Activated B cell treated with CpG ODN at 0.5 μM for 24 hours (primary cell): ENCODE measurements at regions not wholly inside any gene's neighbourhood (a gene's known extent, or its start where the extent isn't known, plus 50 kb on each side); places are given as distances from the start of the nearest gene placed in this dataset.

ENCODE experiments used
- ATAC-seq: fragments of 200-7000 bp; cut with Tn5 transposase; one replicate; pipeline ENCODE4 v1.10.0; 2021; ENCODE audit warnings: low read depth, mild to moderate bottlenecking, moderate library complexity
- CTCF ChIA-PET: fragments of 350-600 bp; sonication (Branson Sonifier 250); formaldehyde crosslinking; loops from one replicate; lab custom pipeline; 2021; ENCODE audit warnings: antibody characterized with exemption; lab: Charles Lee
- POLR2A ChIA-PET: fragments of 350-600 bp; sonication (Branson Sonifier 250); formaldehyde crosslinking; loops from one replicate; lab custom pipeline; 2021; ENCODE audit warnings: antibody characterized with exemption; lab: Charles Lee
- DNase-seq: peaks from one replicate; pipeline ENCODE4 v3.0.0; 2022
- H3K27ac Mint-ChIP-seq: one replicate; pipeline ENCODE4 v1.8.0; 2020; ENCODE audit warnings: mixed read lengths
- H3K27me3 Mint-ChIP-seq: one replicate; pipeline ENCODE4 v1.8.0; 2021; ENCODE audit warnings: mixed read lengths
- H3K36me3 Mint-ChIP-seq: one replicate; pipeline ENCODE4 v1.8.0; 2021; ENCODE audit warnings: low read depth, mixed read lengths
- H3K4me1 Mint-ChIP-seq: one replicate; pipeline ENCODE4 v1.8.0; 2021; ENCODE audit warnings: mixed read lengths
- H3K4me3 Mint-ChIP-seq: one replicate; pipeline ENCODE4 v1.8.0; 2020; ENCODE audit warnings: mild to moderate bottlenecking, mixed read lengths
- H3K9me3 Mint-ChIP-seq: one replicate; pipeline ENCODE4 v1.8.0; 2020; ENCODE audit warnings: mixed read lengths
- CTCF ChIP-seq: fragments of 200-600 bp; IDR thresholded peaks from one replicate; pipeline ENCODE4 v1.8.0; 2022; ENCODE audit warnings: antibody characterized with exemption, mild to moderate bottlenecking
- intact Hi-C: fragments of 100-400 bp; cut with micrococcal nuclease; formaldehyde crosslinking; loops from one replicate; pipeline ENCODE4 v1.15.1; 2024

GRCh38 chr1:219365451-219365850, 191.8 kb downstream of the LYPLAL1 start:
- no peaks in the 10 kb centered on the region for H3K36me3 Mint-ChIP-seq
- no peak for DNase-seq
- no peak for TF ChIP-seq CTCF
- ChIA-PET POLR2A (no interaction called here), CTCF (no interaction called here)
- no peak for ATAC-seq
- intact Hi-C loops: no loop called here
- H3K27me3 Mint-ChIP-seq: no peaks in the 10 kb centered on the region
- no peaks in the 10 kb centered on the region for H3K9me3 Mint-ChIP-seq
- no peak overlapping the region for H3K27ac Mint-ChIP-seq
- H3K4me1 Mint-ChIP-seq: no peaks in the 10 kb centered on the region
- no peak overlapping the region for H3K4me3 Mint-ChIP-seq

- Mint-ChIP-seq H3K4me3 (no peak overlapping the region), H3K4me1 (no peaks in the 10 kb centered on the region), H3K27me3 (no peaks in the 10 kb centered on the region), H3K36me3 (no peaks in the 10 kb centered on the region), H3K27ac (no peak overlapping the region), H3K9me3 (peaks cover 2% of the 10 kb centered on the region)
- ChIA-PET POLR2A (no interaction called here), CTCF (no interaction called here)
- DNase-seq: no peak
- no peak for ATAC-seq
- intact Hi-C loops: no loop called here
- TF ChIP-seq CTCF: no peak
Measured at GRCh38 chr1:219362702-219363101, 189.0 kb downstream of the LYPLAL1 start.

GRCh38 chr1:219359126-219359525, 185.4 kb downstream of the LYPLAL1 start:
- ATAC-seq (no peak), DNase-seq (no peak)
- ChIA-PET CTCF (no interaction called here), POLR2A (interaction anchor here (0.7 kb wide), 1 partner anchor 20 kb away, joined by 3 read pairs; no protein-coding TSS in a partner anchor)
- H3K27me3 Mint-ChIP-seq: no peaks in the 10 kb centered on the region
- no peak overlapping the region for H3K4me3 Mint-ChIP-seq
- H3K9me3 Mint-ChIP-seq: peaks cover 2% of the 10 kb centered on the region
- no peak for TF ChIP-seq CTCF
- no peaks in the 10 kb centered on the region for H3K36me3 Mint-ChIP-seq
- intact Hi-C loops: no loop called here
- H3K4me1 Mint-ChIP-seq: no peaks in the 10 kb centered on the region
- no peak overlapping the region for H3K27ac Mint-ChIP-seq

GRCh38 chr1:219358080-219358479, 184.4 kb downstream of the LYPLAL1 start:
- no peaks in the 10 kb centered on the region for H3K4me1 Mint-ChIP-seq
- intact Hi-C loops: no loop called here
- TF ChIP-seq CTCF: no peak
- CTCF ChIA-PET: no interaction called here
- H3K27ac Mint-ChIP-seq: no peak overlapping the region
- ATAC-seq (no peak), DNase-seq (no peak)
- no peaks in the 10 kb centered on the region for H3K27me3 Mint-ChIP-seq
- H3K4me3 Mint-ChIP-seq: no peak overlapping the region
- POLR2A ChIA-PET: no interaction called here
- peaks cover 2% of the 10 kb centered on the region for H3K9me3 Mint-ChIP-seq
- H3K36me3 Mint-ChIP-seq: no peaks in the 10 kb centered on the region

- ATAC-seq (no peak), DNase-seq (no peak)
- intact Hi-C loops: no loop called here
- Mint-ChIP-seq H3K36me3 (no peaks in the 10 kb centered on the region), H3K4me1 (no peaks in the 10 kb centered on the region), H3K27ac (no peak overlapping the region), H3K9me3 (peaks cover 2% of the 10 kb centered on the region), H3K27me3 (no peaks in the 10 kb centered on the region), H3K4me3 (no peak overlapping the region)
- CTCF ChIA-PET: no interaction called here
- POLR2A ChIA-PET: interaction anchor here (0.6 kb wide), 1 partner anchor 21 kb away, joined by 9 read pairs; no protein-coding TSS in a partner anchor
- TF ChIP-seq CTCF: no peak
Measured at GRCh38 chr1:219354962-219355361, 181.3 kb downstream of the LYPLAL1 start.
